ENCODE measurements at regions not wholly inside any gene's neighbourhood (a gene's known extent, or its start where the extent isn't known, plus 50 kb on each side); places are given as distances from the start of the nearest gene placed in this dataset.

- TF ChIP-seq EZH2 (IDR thresholded peaks at IDR 0.05; ENCODE audit: borderline replicate concordance, low read depth, low read length, severe bottlenecking) (no peak), CTCF (IDR thresholded peaks at IDR 0.05; ENCODE audit: borderline replicate concordance, extremely low read depth, low read length, poor library complexity, severe bottlenecking) (no peak)
- H3K79me2 ChIP-seq (ENCODE audit: insufficient read depth, low read length): no peaks in the 10 kb centered on the region
- DNase-seq (no peak), ATAC-seq (ENCODE audit: insufficient read depth, low read depth) (no peak)
- H2AFZ ChIP-seq (ENCODE audit: low read depth, low read length): no peak overlapping the region
- no peak overlapping the region for H3K4me2 ChIP-seq (ENCODE audit: insufficient read depth, low read length)
- H3K9ac ChIP-seq (ENCODE audit: low read depth, low read length): no peak overlapping the region
- no peaks in the 10 kb centered on the region for H3K36me3 ChIP-seq (ENCODE audit: insufficient read depth, low read length)
- no peaks in the 10 kb centered on the region for H3K9me3 ChIP-seq (ENCODE audit: insufficient read depth, low read length, severe bottlenecking)
- no peaks in the 10 kb centered on the region for H3K27me3 ChIP-seq (ENCODE audit: insufficient read depth, low read length, poor library complexity)
- no peak overlapping the region for H3K27ac ChIP-seq (ENCODE audit: low read length)
- no peak overlapping the region for H3K4me3 ChIP-seq (ENCODE audit: low read depth in 1 of 2, low read length in 2 of 2)
- H3K4me1 ChIP-seq (ENCODE audit: insufficient read depth, low read length): no peaks in the 10 kb centered on the region
- H4K20me1 ChIP-seq (ENCODE audit: insufficient read depth, low read length): no peaks in the 10 kb centered on the region
These were observed 88.3 kb upstream of the GRID2 start for GRCh38 chr4:92215476-92215875.

DNA sequence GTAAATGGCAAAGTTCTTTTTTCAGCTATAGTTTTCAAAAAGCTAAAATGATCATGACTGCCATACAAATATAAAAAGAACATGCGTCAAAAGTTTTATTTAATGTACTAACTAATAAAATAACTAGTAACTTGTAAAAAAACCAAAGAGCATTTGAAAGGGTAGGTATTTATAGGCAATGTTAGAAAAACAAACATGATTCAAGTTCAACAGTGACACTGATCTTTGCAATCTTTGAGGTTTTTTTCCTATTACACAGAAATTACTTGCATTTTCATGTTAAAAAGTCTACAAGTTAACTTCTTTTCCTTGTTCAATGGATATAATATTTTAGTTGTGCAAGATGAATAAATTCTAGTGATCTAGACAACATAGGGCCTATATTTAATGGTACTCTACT, 72.3 kb upstream of the GRID2 start:
- H3K79me2 ChIP-seq (ENCODE audit: insufficient read depth, low read length): no peaks in the 10 kb centered on the region
- H4K20me1 ChIP-seq (ENCODE audit: insufficient read depth, low read length): no peaks in the 10 kb centered on the region
- no peaks in the 10 kb centered on the region for H3K9me3 ChIP-seq (ENCODE audit: insufficient read depth, low read length, severe bottlenecking)
- H3K4me3 ChIP-seq (ENCODE audit: low read depth in 1 of 2, low read length in 2 of 2): no peak overlapping the region
- no peak overlapping the region for H3K27ac ChIP-seq (ENCODE audit: low read length)
- H3K4me2 ChIP-seq (ENCODE audit: insufficient read depth, low read length): no peak overlapping the region
- DNase-seq (no peak), ATAC-seq (ENCODE audit: insufficient read depth, low read depth) (no peak)
- no peaks in the 10 kb centered on the region for H3K36me3 ChIP-seq (ENCODE audit: insufficient read depth, low read length)
- no peak for TF ChIP-seq CTCF (IDR thresholded peaks at IDR 0.05; ENCODE audit: borderline replicate concordance, extremely low read depth, low read length, poor library complexity, severe bottlenecking)
- TF ChIP-seq EZH2 (IDR thresholded peaks at IDR 0.05; ENCODE audit: borderline replicate concordance, low read depth, low read length, severe bottlenecking): no peak
- no peaks in the 10 kb centered on the region for H3K27me3 ChIP-seq (ENCODE audit: insufficient read depth, low read length, poor library complexity)
- no peak overlapping the region for H3K9ac ChIP-seq (ENCODE audit: low read depth, low read length)
- H2AFZ ChIP-seq (ENCODE audit: low read depth, low read length): no peak overlapping the region
- no peaks in the 10 kb centered on the region for H3K4me1 ChIP-seq (ENCODE audit: insufficient read depth, low read length)

- DNase-seq (no peak), ATAC-seq (ENCODE audit: insufficient read depth, low read depth) (no peak)
- H3K36me3 ChIP-seq (ENCODE audit: insufficient read depth, low read length): no peaks in the 10 kb centered on the region
- H3K9ac ChIP-seq (ENCODE audit: low read depth, low read length): no peak overlapping the region
- no peaks in the 10 kb centered on the region for H3K4me1 ChIP-seq (ENCODE audit: insufficient read depth, low read length)
- H3K9me3 ChIP-seq (ENCODE audit: insufficient read depth, low read length, severe bottlenecking): no peaks in the 10 kb centered on the region
- H3K4me3 ChIP-seq (ENCODE audit: low read depth in 1 of 2, low read length in 2 of 2): no peak overlapping the region
- H3K4me2 ChIP-seq (ENCODE audit: insufficient read depth, low read length): no peak overlapping the region
- no peak overlapping the region for H3K27ac ChIP-seq (ENCODE audit: low read length)
- no peaks in the 10 kb centered on the region for H3K27me3 ChIP-seq (ENCODE audit: insufficient read depth, low read length, poor library complexity)
- no peak for TF ChIP-seq EZH2 (IDR thresholded peaks at IDR 0.05; ENCODE audit: borderline replicate concordance, low read depth, low read length, severe bottlenecking)
- TF ChIP-seq CTCF (IDR thresholded peaks at IDR 0.05; ENCODE audit: borderline replicate concordance, extremely low read depth, low read length, poor library complexity, severe bottlenecking): no peak
- no peaks in the 10 kb centered on the region for H3K79me2 ChIP-seq (ENCODE audit: insufficient read depth, low read length)
- no peak overlapping the region for H2AFZ ChIP-seq (ENCODE audit: low read depth, low read length)
- no peaks in the 10 kb centered on the region for H4K20me1 ChIP-seq (ENCODE audit: insufficient read depth, low read length)
These were observed 71.2 kb upstream of the GRID2 start for GRCh38 chr4:92232566-92232965.
